DND-41 (cell line): ENCODE measurements at regions not wholly inside any gene's neighbourhood (a gene's known extent, or its start where the extent isn't known, plus 50 kb on each side); places are given as distances from the start of the nearest gene placed in this dataset.

Experiments used
- CTCF ChIP-seq: IDR thresholded peaks from 2 replicates; pipeline ENCODE4 v1.5.1; 2012; ENCODE audit warnings: borderline replicate concordance, low read length, moderate library complexity, mild to moderate bottlenecking; ENCODE audit not compliant: poor library complexity, severe bottlenecking; ENCODE audit errors: extremely low read depth
- EZH2 ChIP-seq: IDR thresholded peaks from 3 replicates; pipeline ENCODE4 v1.6.1; 2012; ENCODE audit warnings: borderline replicate concordance, low read depth, mild to moderate bottlenecking, moderate library complexity, low read length, inconsistent platforms; ENCODE audit not compliant: severe bottlenecking

- TF ChIP-seq CTCF (no peak), EZH2 (no peak)
Measured at GRCh38 chr10:105875050-105875449, 1234.0 kb downstream of the SORCS3 start.
